ENCODE measurements at regions not wholly inside any gene's neighbourhood (a gene's known extent, or its start where the extent isn't known, plus 50 kb on each side); places are given as distances from the start of the nearest gene placed in this dataset.

DNA sequence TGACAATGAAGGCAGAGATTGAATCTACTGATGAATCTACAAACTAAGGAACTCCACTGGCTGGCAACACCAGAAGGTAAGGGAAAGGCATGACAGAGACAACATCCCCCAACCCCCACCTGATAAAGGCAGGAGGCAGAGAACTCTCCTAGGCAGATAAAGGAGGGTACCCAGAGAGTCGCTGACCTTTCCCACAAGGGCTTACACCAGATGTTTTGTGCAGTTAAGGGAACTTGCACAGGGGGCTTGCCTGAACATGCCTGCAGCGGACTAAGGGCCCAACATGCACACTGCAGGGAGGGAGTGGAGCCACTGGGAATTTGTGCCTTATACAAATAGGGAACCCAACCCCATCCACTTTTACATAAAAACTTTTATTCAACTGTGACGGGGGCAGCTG, 1996.9 kb upstream of the RAG2 start:
- WGBS, 2 experiments (ENCODE audit: low coverage in 1 of 2, low lambda C conversion rate in 2 of 2, missing lambda C conversion rate in 2 of 2) = 24 to 31% methylated on average over 3 of the region's 3 CpGs
- no peak overlapping the region for H3K9ac ChIP-seq
- TF ChIP-seq EZH2phosphoT487 (IDR thresholded peaks at IDR 0.05; ENCODE audit: insufficient read depth, low read depth) = no peak
- no peak for TF ChIP-seq EZH2 (IDR thresholded peaks at IDR 0.05; ENCODE audit: insufficient read depth, poor library complexity, severe bottlenecking)
- no peaks in the 10 kb centered on the region for H3K27me3 ChIP-seq (replicated peaks; ENCODE audit: insufficient read depth)
- no peaks in the 10 kb centered on the region for H4K20me1 ChIP-seq (ENCODE audit: insufficient read depth)
- in situ Hi-C loops (cut with MboI) = no loop called here
- H3K9me3 ChIP-seq (ENCODE audit: low read depth) = peaks cover 4% of the 10 kb centered on the region
- no peaks in the 10 kb centered on the region for H3K4me1 ChIP-seq (ENCODE audit: insufficient read depth)
- no peaks in the 10 kb centered on the region for H3K36me3 ChIP-seq (ENCODE audit: low read depth)
- H3K9me2 ChIP-seq (ENCODE audit: insufficient read depth) = no peaks in the 10 kb centered on the region
- no peaks in the 10 kb centered on the region for H3F3A ChIP-seq (ENCODE audit: insufficient read depth)
- H2AFZ ChIP-seq = no peak overlapping the region
- no peak for DNase-seq
- no peak overlapping the region for H3K27ac ChIP-seq
- no peaks in the 10 kb centered on the region for H3K79me2 ChIP-seq (ENCODE audit: insufficient read depth)
- H3K4me2 ChIP-seq (ENCODE audit: unreplicated experiment) = no peak overlapping the region
- no peak overlapping the region for H3K4me3 ChIP-seq

DNA sequence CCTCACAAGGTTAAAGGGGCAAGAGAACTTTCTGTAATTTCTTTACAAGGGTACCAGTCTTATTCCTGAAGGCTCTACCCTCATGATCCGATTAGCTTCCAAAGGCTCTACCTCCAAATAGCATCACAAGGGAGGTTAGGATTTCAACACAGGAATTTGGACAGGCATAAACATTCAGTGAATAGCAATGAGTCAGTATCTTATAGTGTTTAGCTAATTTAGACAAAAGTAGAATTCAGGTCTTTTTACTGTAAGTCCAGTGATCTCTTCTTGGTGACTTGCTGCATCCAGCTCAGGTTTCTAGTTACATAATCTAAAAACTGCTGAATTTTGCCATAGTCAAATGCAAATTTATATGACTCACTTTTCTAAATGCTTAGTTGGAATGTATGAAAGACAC, 1995.6 kb upstream of the RAG2 start:
- no peaks in the 10 kb centered on the region for H3K27me3 ChIP-seq (replicated peaks; ENCODE audit: insufficient read depth)
- no peaks in the 10 kb centered on the region for H3F3A ChIP-seq (ENCODE audit: insufficient read depth)
- no peak overlapping the region for H2AFZ ChIP-seq
- in situ Hi-C loops (cut with MboI) = no loop called here
- TF ChIP-seq EZH2 (IDR thresholded peaks at IDR 0.05; ENCODE audit: insufficient read depth, poor library complexity, severe bottlenecking) (no peak), EZH2phosphoT487 (IDR thresholded peaks at IDR 0.05; ENCODE audit: insufficient read depth, low read depth) (no peak)
- H3K4me1 ChIP-seq (ENCODE audit: insufficient read depth) = no peaks in the 10 kb centered on the region
- 14 to 19% methylated on average over 1 of the region's 1 CpG for WGBS, 2 experiments (ENCODE audit: low coverage in 1 of 2, low lambda C conversion rate in 2 of 2, missing lambda C conversion rate in 2 of 2)
- no peak overlapping the region for H3K4me2 ChIP-seq (ENCODE audit: unreplicated experiment)
- no peak overlapping the region for H3K9ac ChIP-seq
- no peaks in the 10 kb centered on the region for H3K36me3 ChIP-seq (ENCODE audit: low read depth)
- no peaks in the 10 kb centered on the region for H3K79me2 ChIP-seq (ENCODE audit: insufficient read depth)
- no peak overlapping the region for H3K27ac ChIP-seq
- H3K9me2 ChIP-seq (ENCODE audit: insufficient read depth) = no peaks in the 10 kb centered on the region
- H3K9me3 ChIP-seq (ENCODE audit: low read depth) = peaks cover 4% of the 10 kb centered on the region
- no peak overlapping the region for H3K4me3 ChIP-seq
- DNase-seq = no peak
- H4K20me1 ChIP-seq (ENCODE audit: insufficient read depth) = no peaks in the 10 kb centered on the region

DNA sequence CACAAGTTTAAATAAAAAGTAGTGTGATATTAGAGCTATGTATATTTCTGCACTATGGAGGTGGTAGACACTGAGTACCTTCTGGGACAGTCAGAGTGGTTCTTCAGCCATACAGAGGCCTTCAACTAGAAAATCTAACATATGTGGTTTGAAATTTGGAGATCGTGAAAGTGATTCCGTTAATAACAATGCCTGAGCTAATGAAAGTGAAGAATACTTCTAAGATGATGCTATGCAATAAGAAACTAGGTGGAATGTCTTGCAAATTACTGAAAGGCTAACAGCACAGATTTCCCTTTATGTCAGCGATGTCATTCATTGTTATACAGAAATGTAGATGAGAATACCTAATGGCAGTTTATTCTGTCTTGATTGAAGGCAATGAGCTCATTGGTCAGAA, 1984.7 kb upstream of the RAG2 start:
- Histone ChIP-seq H3K4me1 (ENCODE audit: insufficient read depth) (no peaks in the 10 kb centered on the region), H3K36me3 (ENCODE audit: low read depth) (no peaks in the 10 kb centered on the region), H3F3A (ENCODE audit: insufficient read depth) (no peaks in the 10 kb centered on the region), H3K79me2 (ENCODE audit: insufficient read depth) (no peaks in the 10 kb centered on the region), H2AFZ (no peak overlapping the region), H3K27me3 (replicated peaks; ENCODE audit: insufficient read depth) (no peaks in the 10 kb centered on the region), H3K9me3 (ENCODE audit: low read depth) (peaks cover 3% of the 10 kb centered on the region), H4K20me1 (ENCODE audit: insufficient read depth) (no peaks in the 10 kb centered on the region), H3K4me3 (no peak overlapping the region), H3K9ac (no peak overlapping the region), H3K4me2 (ENCODE audit: unreplicated experiment) (no peak overlapping the region), H3K9me2 (ENCODE audit: insufficient read depth) (no peaks in the 10 kb centered on the region), H3K27ac (no peak overlapping the region)
- 4 to 11% methylated on average over 3 of the region's 3 CpGs for WGBS, 2 experiments (ENCODE audit: low coverage in 1 of 2, low lambda C conversion rate in 2 of 2, missing lambda C conversion rate in 2 of 2)
- DNase-seq = no peak
- in situ Hi-C loops (cut with MboI) = no loop called here
- TF ChIP-seq EZH2phosphoT487 (IDR thresholded peaks at IDR 0.05; ENCODE audit: insufficient read depth, low read depth) (no peak), EZH2 (IDR thresholded peaks at IDR 0.05; ENCODE audit: insufficient read depth, poor library complexity, severe bottlenecking) (no peak)

DNA sequence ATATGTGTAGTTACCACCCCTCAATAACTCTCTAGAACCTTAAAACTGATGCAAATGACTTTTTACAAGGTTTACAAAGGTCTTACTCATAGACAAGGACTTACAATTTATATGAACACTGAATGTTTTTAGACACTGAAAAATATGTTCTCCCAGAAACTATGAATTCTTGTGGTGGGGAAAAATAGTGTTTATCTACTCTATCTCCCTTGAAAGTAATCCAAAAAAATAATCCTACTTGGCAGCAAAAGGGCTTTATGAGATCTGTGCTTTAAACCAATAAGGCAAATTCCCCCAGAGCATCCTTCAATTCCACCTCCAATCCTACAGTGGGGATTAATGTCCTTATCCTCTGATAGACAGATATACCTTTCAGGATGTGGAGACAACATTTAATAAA, 1984.1 kb upstream of the RAG2 start:
- Histone ChIP-seq H3K4me2 (ENCODE audit: unreplicated experiment) (no peak overlapping the region), H3K9me2 (ENCODE audit: insufficient read depth) (no peaks in the 10 kb centered on the region), H3K9me3 (ENCODE audit: low read depth) (peaks cover 3% of the 10 kb centered on the region), H2AFZ (no peak overlapping the region), H3K4me3 (no peak overlapping the region), H3K4me1 (ENCODE audit: insufficient read depth) (no peaks in the 10 kb centered on the region), H3K27ac (no peak overlapping the region), H3K27me3 (replicated peaks; ENCODE audit: insufficient read depth) (no peaks in the 10 kb centered on the region), H3F3A (ENCODE audit: insufficient read depth) (no peaks in the 10 kb centered on the region), H4K20me1 (ENCODE audit: insufficient read depth) (no peaks in the 10 kb centered on the region), H3K36me3 (ENCODE audit: low read depth) (no peaks in the 10 kb centered on the region), H3K79me2 (ENCODE audit: insufficient read depth) (no peaks in the 10 kb centered on the region), H3K9ac (no peak overlapping the region)
- DNase-seq = no peak
- in situ Hi-C loops (cut with MboI) = no loop called here
- TF ChIP-seq EZH2 (IDR thresholded peaks at IDR 0.05; ENCODE audit: insufficient read depth, poor library complexity, severe bottlenecking) (no peak), EZH2phosphoT487 (IDR thresholded peaks at IDR 0.05; ENCODE audit: insufficient read depth, low read depth) (no peak)

DNA sequence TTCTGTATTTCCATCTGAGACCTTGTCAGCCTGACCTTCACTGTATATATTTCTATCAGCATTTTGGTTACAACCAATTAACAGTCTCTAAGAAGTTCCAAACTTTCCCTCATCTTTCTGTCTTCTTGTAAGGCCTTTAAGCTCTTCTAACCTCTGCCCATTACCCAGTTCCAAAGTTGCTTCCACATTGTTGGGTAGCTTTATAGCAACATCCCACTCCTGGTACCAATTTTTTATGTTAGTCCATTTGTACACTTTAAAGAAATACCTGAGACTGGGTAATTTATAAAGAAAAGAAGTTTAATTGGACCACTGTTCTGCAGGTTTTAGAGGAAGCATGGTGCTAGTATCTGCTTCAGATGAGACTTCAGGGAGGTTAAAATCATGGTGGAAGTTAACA, 1979.7 kb upstream of the RAG2 start:
- TF ChIP-seq EZH2phosphoT487 (IDR thresholded peaks at IDR 0.05; ENCODE audit: insufficient read depth, low read depth) = no peak
- no peak for TF ChIP-seq EZH2 (IDR thresholded peaks at IDR 0.05; ENCODE audit: insufficient read depth, poor library complexity, severe bottlenecking)
- H3K9ac ChIP-seq = no peak overlapping the region
- no peak for DNase-seq
- H2AFZ ChIP-seq = no peak overlapping the region
- H3K4me2 ChIP-seq (ENCODE audit: unreplicated experiment) = no peak overlapping the region
- H3K79me2 ChIP-seq (ENCODE audit: insufficient read depth) = no peaks in the 10 kb centered on the region
- H3K27ac ChIP-seq = no peak overlapping the region
- in situ Hi-C loops (cut with MboI) = no loop called here
- H3K4me1 ChIP-seq (ENCODE audit: insufficient read depth) = no peaks in the 10 kb centered on the region
- H3K9me3 ChIP-seq (ENCODE audit: low read depth) = peaks cover 3% of the 10 kb centered on the region
- H3K27me3 ChIP-seq (replicated peaks; ENCODE audit: insufficient read depth) = no peaks in the 10 kb centered on the region
- H3K9me2 ChIP-seq (ENCODE audit: insufficient read depth) = no peaks in the 10 kb centered on the region
- H3F3A ChIP-seq (ENCODE audit: insufficient read depth) = no peaks in the 10 kb centered on the region
- H3K36me3 ChIP-seq (ENCODE audit: low read depth) = no peaks in the 10 kb centered on the region
- H3K4me3 ChIP-seq = no peak overlapping the region
- H4K20me1 ChIP-seq (ENCODE audit: insufficient read depth) = no peaks in the 10 kb centered on the region

Data from GM23248 (cell line).